Endothelial cell of umbilical vein (primary cell): ENCODE measurements at regions not wholly inside any gene's neighbourhood (a gene's known extent, or its start where the extent isn't known, plus 50 kb on each side); places are given as distances from the start of the nearest gene placed in this dataset.

Source experiments
- BruUV-seq: library from RNA; stranded (reverse); fragments of 400-500 nt; replicated peaks from 2 replicates; lab custom pipeline; 2021; lab: Mats Ljungman, UMichigan
- CTCF ChIA-PET: fragments of 300-600, 350-600 bp; sonication (Branson Sonifier 250); formaldehyde crosslinking; loops from one replicate; lab custom pipeline; 2021; ENCODE audit warnings: antibody characterized with exemption, inconsistent platforms; lab: Charles Lee
- POLR2A ChIA-PET: fragments of 300-600, 350-600 bp; sonication (Branson Sonifier 250); formaldehyde crosslinking; loops from one replicate; lab custom pipeline; 2021; ENCODE audit warnings: antibody characterized with exemption, inconsistent platforms; lab: Charles Lee
- DNase-seq: peaks from one replicate; pipeline ENCODE4 v3.0.0-alpha.2; 2011; ENCODE audit warnings: low read depth, low spot score
- FAIRE-seq: peaks from 2 replicates; lab custom pipeline; 2011; peaks lifted over from hg19 to GRCh38; lab: Jason Lieb, UNC
- H2AFZ ChIP-seq: 2 replicates; pipeline ENCODE4 v1.6.0; 2012; ENCODE audit warnings: low read depth, low read length, control low read depth, inconsistent platforms
- H3K27ac ChIP-seq: 2 replicates; pipeline ENCODE4 v1.5.1; 2011; ENCODE audit warnings: low read depth, mild to moderate bottlenecking, control low read depth, low read length, moderate library complexity; ENCODE audit not compliant: insufficient read depth
- H3K27me3 ChIP-seq, 2 experiments: 2 replicates each; pipeline versions ENCODE4 v1.6.0 to v1.6.1; 2011; ENCODE audit warnings: low read length in 2 of 2, mixed read lengths in 1 of 2; ENCODE audit not compliant: control insufficient read depth in 2 of 2, insufficient read depth in 2 of 2
- H3K36me3 ChIP-seq, 2 experiments: 2 replicates in 1 of 2; 3 replicates in 1 of 2; pipeline ENCODE4 v1.5.1; 2011; ENCODE audit warnings: low read length in 2 of 2, mild to moderate bottlenecking in 1 of 2, moderate library complexity in 1 of 2; ENCODE audit not compliant: control insufficient read depth in 2 of 2, insufficient read depth in 2 of 2; ENCODE audit errors: extremely low read depth in 1 of 2
- H3K4me1 ChIP-seq: 3 replicates; pipeline ENCODE4 v1.5.1; 2011; ENCODE audit warnings: mild to moderate bottlenecking, low read length; ENCODE audit not compliant: control insufficient read depth, insufficient read depth; ENCODE audit errors: extremely low read depth
- H3K4me2 ChIP-seq: 2 replicates; pipeline ENCODE4 v1.6.1; 2011; ENCODE audit warnings: low read length, control low read depth, mixed read lengths; ENCODE audit not compliant: insufficient read depth
- H3K4me3 ChIP-seq, 3 experiments: fragments of 200-600 bp in 1 of 3; sonication (generic), shearing (Covaris generic) in 1 of 3; replicated peaks in 1 of 3; 2 replicates each; pipeline ENCODE4 v1.5.1; 2011 to 2016; ENCODE audit warnings: control low read depth in 3 of 3, low read length in 3 of 3, mild to moderate bottlenecking in 2 of 3, inconsistent platforms in 1 of 3, low read depth in 1 of 3, moderate library complexity in 1 of 3; ENCODE audit not compliant: insufficient read depth in 1 of 3
- H3K79me2 ChIP-seq: 2 replicates; pipeline ENCODE4 v1.6.0; 2012; ENCODE audit warnings: low read length, inconsistent platforms; ENCODE audit not compliant: control insufficient read depth, insufficient read depth
- H3K9ac ChIP-seq: replicated peaks from 2 replicates; pipeline ENCODE3; 2011; ENCODE audit warnings: low read length, control low read depth; ENCODE audit not compliant: insufficient read depth; ENCODE audit errors: extremely low read depth
- H3K9me1 ChIP-seq: replicated peaks from 3 replicates; pipeline ENCODE4 v1.6.0; 2011; ENCODE audit warnings: mild to moderate bottlenecking, low read length; ENCODE audit not compliant: control insufficient read depth, insufficient read depth; ENCODE audit errors: extremely low read depth
- H3K9me3 ChIP-seq: replicated peaks from 2 replicates; pipeline ENCODE4 v1.5.1; 2012; ENCODE audit warnings: low read length, inconsistent platforms; ENCODE audit not compliant: control insufficient read depth, insufficient read depth
- H4K20me1 ChIP-seq: replicated peaks from 2 replicates; pipeline ENCODE3; 2011; ENCODE audit warnings: mild to moderate bottlenecking, low read length; ENCODE audit not compliant: control insufficient read depth, insufficient read depth; ENCODE audit errors: extremely low read depth
- CTCF ChIP-seq, 2 donors: IDR thresholded peaks; 1 replicate in 1 of 2; 2 replicates in 1 of 2; pipeline ENCODE4 v1.5.1; 2011; ENCODE audit warnings: low read length in 2 of 2, mild to moderate bottlenecking in 2 of 2, moderate library complexity in 2 of 2, control low read depth in 1 of 2, inconsistent platforms in 1 of 2, low read depth in 1 of 2; ENCODE audit not compliant: insufficient read depth in 1 of 2; ENCODE audit errors: extremely low read depth in 1 of 2
- EZH2 ChIP-seq: IDR thresholded peaks from 2 replicates; pipeline ENCODE4 v1.6.1; 2012; ENCODE audit warnings: borderline replicate concordance, low read depth, mild to moderate bottlenecking, moderate library complexity, low read length, inconsistent platforms; ENCODE audit not compliant: severe bottlenecking
- FOS ChIP-seq: IDR thresholded peaks from 2 replicates; pipeline ENCODE4 v1.6.1; 2011; ENCODE audit warnings: mild to moderate bottlenecking, low read length, moderate library complexity, borderline replicate concordance; ENCODE audit not compliant: insufficient read depth
- GATA2 ChIP-seq: IDR thresholded peaks from 2 replicates; pipeline ENCODE4 v1.7.0; 2011; ENCODE audit warnings: low read depth, mild to moderate bottlenecking, moderate library complexity, mixed read lengths, low read length; ENCODE audit not compliant: insufficient read length, insufficient read depth
- JUN ChIP-seq: IDR thresholded peaks from 2 replicates; pipeline ENCODE4 v1.6.1; 2011; ENCODE audit warnings: borderline replicate concordance, low read depth; ENCODE audit not compliant: insufficient read length, insufficient read depth
- MAX ChIP-seq: IDR thresholded peaks from 2 replicates; pipeline ENCODE4 v1.6.1; 2011; ENCODE audit not compliant: insufficient read depth, insufficient read length
- MYC ChIP-seq: IDR thresholded peaks from one replicate; pipeline ENCODE4 v1.6.1; 2011; ENCODE audit warnings: mild to moderate bottlenecking, low read depth, low read length
- POLR2A ChIP-seq: IDR thresholded peaks from 2 replicates; pipeline ENCODE4 v1.6.1; 2012; ENCODE audit warnings: low read depth, mild to moderate bottlenecking, control low read depth, low read length
- POLR2AphosphoS5 ChIP-seq: IDR thresholded peaks from 2 replicates; pipeline ENCODE4 v1.6.1; 2012; ENCODE audit warnings: low read depth, mild to moderate bottlenecking, control low read depth, low read length, moderate library complexity; ENCODE audit not compliant: insufficient read depth
- dilution Hi-C: fragments of 300-500 bp; cut with MboI; formaldehyde crosslinking; loops from one replicate; pipeline ENCODE4 v1.15.0; 2019; ENCODE audit warnings: low sequenced_read_pairs; ENCODE audit not compliant: extremely low pct_ligation_motif_present
- intact Hi-C: fragments of 100-400 bp; cut with micrococcal nuclease; formaldehyde crosslinking; loops from one replicate; pipeline ENCODE4 v1.10.0; 2022

DNA sequence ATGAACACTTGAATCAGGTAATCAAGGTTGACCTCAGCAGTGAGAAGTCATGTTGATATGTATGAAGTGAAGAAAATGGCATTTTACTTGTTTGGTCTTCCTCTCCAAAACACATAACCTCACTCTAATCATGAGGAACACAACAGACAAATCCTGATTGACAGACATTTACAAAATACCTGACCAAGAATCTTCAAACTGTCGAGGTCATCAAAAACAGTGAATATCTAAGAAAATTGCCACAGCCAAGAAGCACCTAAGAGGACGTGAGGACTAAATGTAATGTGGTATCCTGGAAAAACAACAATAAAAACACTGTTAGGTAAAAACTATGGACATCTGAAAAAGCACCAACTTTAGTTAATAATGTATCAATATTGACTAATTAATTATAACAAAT, 129.5 kb upstream of the MAGEB18 start:
- H3K27me3 ChIP-seq, result no peaks in the 10 kb centered on the region
- FAIRE-seq (no peak), DNase-seq (no peak)
- ChIA-PET POLR2A (no interaction called here), CTCF (no interaction called here)
- H2AFZ ChIP-seq, result no peak overlapping the region
- no peaks in the 10 kb centered on the region for H3K4me1 ChIP-seq
- H3K9me3 ChIP-seq, result no peaks in the 10 kb centered on the region
- H3K79me2 ChIP-seq, result no peaks in the 10 kb centered on the region
- no peaks in the 10 kb centered on the region for H3K36me3 ChIP-seq
- TF ChIP-seq MYC (no peak), JUN (no peak), CTCF (IDR thresholded peaks at IDR 0.05; ENCODE audit: extremely low read depth in 1 of 2, insufficient read depth in 1 of 2, low read depth in 1 of 2, low read length in 2 of 2) (no peak), POLR2AphosphoS5 (no peak), FOS (no peak), MAX (no peak), POLR2A (no peak), GATA2 (no peak), EZH2 (no peak)
- no peaks in the 10 kb centered on the region for H4K20me1 ChIP-seq
- H3K27ac ChIP-seq, result no peak overlapping the region
- H3K4me2 ChIP-seq, result no peak overlapping the region
- no TSS peak for BruUV-seq
- H3K4me3 ChIP-seq, result no peak overlapping the region
- dilution Hi-C loops, result no loop called here
- no peak overlapping the region for H3K9ac ChIP-seq
- intact Hi-C loops, result no loop called here
- H3K9me1 ChIP-seq, result no peaks in the 10 kb centered on the region
